Endothelial cell of umbilical vein (primary cell): ENCODE measurements at regions not wholly inside any gene's neighbourhood (a gene's known extent, or its start where the extent isn't known, plus 50 kb on each side); places are given as distances from the start of the nearest gene placed in this dataset.

ENCODE experiments used
- BruUV-seq: library from RNA; stranded (reverse); fragments of 400-500 nt; replicated peaks from 2 replicates; lab custom pipeline; 2021; lab: Mats Ljungman, UMichigan
- CTCF ChIA-PET: fragments of 300-600, 350-600 bp; sonication (Branson Sonifier 250); formaldehyde crosslinking; loops from one replicate; lab custom pipeline; 2021; ENCODE audit warnings: antibody characterized with exemption, inconsistent platforms; lab: Charles Lee
- POLR2A ChIA-PET: fragments of 300-600, 350-600 bp; sonication (Branson Sonifier 250); formaldehyde crosslinking; loops from one replicate; lab custom pipeline; 2021; ENCODE audit warnings: antibody characterized with exemption, inconsistent platforms; lab: Charles Lee
- DNase-seq: peaks from one replicate; pipeline ENCODE4 v3.0.0-alpha.2; 2011; ENCODE audit warnings: low read depth, low spot score
- FAIRE-seq: peaks from 2 replicates; lab custom pipeline; 2011; peaks lifted over from hg19 to GRCh38; lab: Jason Lieb, UNC
- H2AFZ ChIP-seq: 2 replicates; pipeline ENCODE4 v1.6.0; 2012; ENCODE audit warnings: low read depth, low read length, control low read depth, inconsistent platforms
- H3K27ac ChIP-seq: 2 replicates; pipeline ENCODE4 v1.5.1; 2011; ENCODE audit warnings: low read depth, mild to moderate bottlenecking, control low read depth, low read length, moderate library complexity; ENCODE audit not compliant: insufficient read depth
- H3K27me3 ChIP-seq, 2 experiments: 2 replicates each; pipeline versions ENCODE4 v1.6.0 to v1.6.1; 2011; ENCODE audit warnings: low read length in 2 of 2, mixed read lengths in 1 of 2; ENCODE audit not compliant: control insufficient read depth in 2 of 2, insufficient read depth in 2 of 2
- H3K36me3 ChIP-seq, 2 experiments: 2 replicates in 1 of 2; 3 replicates in 1 of 2; pipeline ENCODE4 v1.5.1; 2011; ENCODE audit warnings: low read length in 2 of 2, mild to moderate bottlenecking in 1 of 2, moderate library complexity in 1 of 2; ENCODE audit not compliant: control insufficient read depth in 2 of 2, insufficient read depth in 2 of 2; ENCODE audit errors: extremely low read depth in 1 of 2
- H3K4me1 ChIP-seq: 3 replicates; pipeline ENCODE4 v1.5.1; 2011; ENCODE audit warnings: mild to moderate bottlenecking, low read length; ENCODE audit not compliant: control insufficient read depth, insufficient read depth; ENCODE audit errors: extremely low read depth
- H3K4me2 ChIP-seq: 2 replicates; pipeline ENCODE4 v1.6.1; 2011; ENCODE audit warnings: low read length, control low read depth, mixed read lengths; ENCODE audit not compliant: insufficient read depth
- H3K4me3 ChIP-seq, 3 experiments: fragments of 200-600 bp in 1 of 3; sonication (generic), shearing (Covaris generic) in 1 of 3; replicated peaks in 1 of 3; 2 replicates each; pipeline ENCODE4 v1.5.1; 2011 to 2016; ENCODE audit warnings: control low read depth in 3 of 3, low read length in 3 of 3, mild to moderate bottlenecking in 2 of 3, inconsistent platforms in 1 of 3, low read depth in 1 of 3, moderate library complexity in 1 of 3; ENCODE audit not compliant: insufficient read depth in 1 of 3
- H3K79me2 ChIP-seq: 2 replicates; pipeline ENCODE4 v1.6.0; 2012; ENCODE audit warnings: low read length, inconsistent platforms; ENCODE audit not compliant: control insufficient read depth, insufficient read depth
- H3K9ac ChIP-seq: replicated peaks from 2 replicates; pipeline ENCODE3; 2011; ENCODE audit warnings: low read length, control low read depth; ENCODE audit not compliant: insufficient read depth; ENCODE audit errors: extremely low read depth
- H3K9me1 ChIP-seq: replicated peaks from 3 replicates; pipeline ENCODE4 v1.6.0; 2011; ENCODE audit warnings: mild to moderate bottlenecking, low read length; ENCODE audit not compliant: control insufficient read depth, insufficient read depth; ENCODE audit errors: extremely low read depth
- H3K9me3 ChIP-seq: replicated peaks from 2 replicates; pipeline ENCODE4 v1.5.1; 2012; ENCODE audit warnings: low read length, inconsistent platforms; ENCODE audit not compliant: control insufficient read depth, insufficient read depth
- H4K20me1 ChIP-seq: replicated peaks from 2 replicates; pipeline ENCODE3; 2011; ENCODE audit warnings: mild to moderate bottlenecking, low read length; ENCODE audit not compliant: control insufficient read depth, insufficient read depth; ENCODE audit errors: extremely low read depth
- EZH2 ChIP-seq: IDR thresholded peaks from 2 replicates; pipeline ENCODE4 v1.6.1; 2012; ENCODE audit warnings: borderline replicate concordance, low read depth, mild to moderate bottlenecking, moderate library complexity, low read length, inconsistent platforms; ENCODE audit not compliant: severe bottlenecking
- FOS ChIP-seq: IDR thresholded peaks from 2 replicates; pipeline ENCODE4 v1.6.1; 2011; ENCODE audit warnings: mild to moderate bottlenecking, low read length, moderate library complexity, borderline replicate concordance; ENCODE audit not compliant: insufficient read depth
- GATA2 ChIP-seq: IDR thresholded peaks from 2 replicates; pipeline ENCODE4 v1.7.0; 2011; ENCODE audit warnings: low read depth, mild to moderate bottlenecking, moderate library complexity, mixed read lengths, low read length; ENCODE audit not compliant: insufficient read length, insufficient read depth
- JUN ChIP-seq: IDR thresholded peaks from 2 replicates; pipeline ENCODE4 v1.6.1; 2011; ENCODE audit warnings: borderline replicate concordance, low read depth; ENCODE audit not compliant: insufficient read length, insufficient read depth
- MYC ChIP-seq: IDR thresholded peaks from one replicate; pipeline ENCODE4 v1.6.1; 2011; ENCODE audit warnings: mild to moderate bottlenecking, low read depth, low read length
- POLR2A ChIP-seq: IDR thresholded peaks from 2 replicates; pipeline ENCODE4 v1.6.1; 2012; ENCODE audit warnings: low read depth, mild to moderate bottlenecking, control low read depth, low read length
- POLR2AphosphoS5 ChIP-seq: IDR thresholded peaks from 2 replicates; pipeline ENCODE4 v1.6.1; 2012; ENCODE audit warnings: low read depth, mild to moderate bottlenecking, control low read depth, low read length, moderate library complexity; ENCODE audit not compliant: insufficient read depth
- dilution Hi-C: fragments of 300-500 bp; cut with MboI; formaldehyde crosslinking; loops from one replicate; pipeline ENCODE4 v1.15.0; 2019; ENCODE audit warnings: low sequenced_read_pairs; ENCODE audit not compliant: extremely low pct_ligation_motif_present
- intact Hi-C: fragments of 100-400 bp; cut with micrococcal nuclease; formaldehyde crosslinking; loops from one replicate; pipeline ENCODE4 v1.10.0; 2022
- TF ChIP-seq, protein P1 (sequence below): IDR thresholded peaks from 2 replicates; pipeline ENCODE4 v1.6.1; 2011; ENCODE audit not compliant: insufficient read depth, insufficient read length
- TF ChIP-seq, protein P2 (sequence below), 2 donors: IDR thresholded peaks; 1 replicate in 1 of 2; 2 replicates in 1 of 2; pipeline ENCODE4 v1.5.1; 2011; ENCODE audit warnings: low read length in 2 of 2, mild to moderate bottlenecking in 2 of 2, moderate library complexity in 2 of 2, control low read depth in 1 of 2, inconsistent platforms in 1 of 2, low read depth in 1 of 2; ENCODE audit not compliant: insufficient read depth in 1 of 2; ENCODE audit errors: extremely low read depth in 1 of 2

DNA sequence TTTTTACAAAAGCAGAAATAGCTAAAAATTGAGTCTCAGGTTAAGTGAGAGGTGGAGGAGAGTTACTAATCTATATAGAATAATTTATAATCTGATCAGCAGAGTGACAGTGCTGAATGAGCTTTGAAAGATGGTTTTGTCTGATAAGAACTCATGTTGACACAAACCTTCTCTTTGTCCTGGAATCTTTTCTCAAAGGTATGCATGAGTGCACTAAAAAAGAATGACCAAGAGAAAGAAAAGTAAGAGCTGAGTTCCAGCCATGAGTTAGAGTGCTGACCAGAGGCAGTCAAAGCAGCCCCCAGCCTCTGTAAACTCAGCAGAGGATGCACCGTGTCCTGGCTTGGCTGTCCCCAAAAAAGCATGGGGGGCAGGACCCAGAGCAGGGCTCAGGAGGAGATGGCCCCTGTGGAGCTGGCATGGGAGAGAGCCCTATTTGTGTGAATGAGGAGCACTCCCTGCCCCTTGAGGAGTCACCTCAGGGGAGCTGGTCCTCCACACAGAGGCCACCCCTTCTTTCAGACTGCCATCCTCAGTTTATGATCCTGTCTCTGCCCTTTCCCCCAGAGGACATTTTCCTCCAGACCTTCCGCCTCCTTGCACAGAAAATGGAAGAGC lies 129.8 kb downstream of the SEC23A start:
- CTCF ChIA-PET, result interaction anchor here (0.8 to 1.5 kb wide), 3 partner anchors 9 to 23 kb away, joined by 3 to 7 read pairs (median 3); no protein-coding TSS in a partner anchor
- peaks cover 0 to 1% of the 10 kb centered on the region in 2 experiments for H3K27me3 ChIP-seq
- H3K36me3 ChIP-seq, result no peaks in the 10 kb centered on the region
- no peaks in the 10 kb centered on the region for H3K4me1 ChIP-seq
- H3K9me3 ChIP-seq, result no peaks in the 10 kb centered on the region
- no peak overlapping the region for H3K4me2 ChIP-seq
- H4K20me1 ChIP-seq, result no peaks in the 10 kb centered on the region
- POLR2A ChIA-PET, result no interaction called here
- no peak for TF ChIP-seq POLR2A
- TF ChIP-seq JUN, result no peak
- TF ChIP-seq FOS, result no peak
- no peak for TF ChIP-seq GATA2
- intact Hi-C loops, result no loop called here
- FAIRE-seq (no peak), DNase-seq (no peak)
- no peak overlapping the region for H2AFZ ChIP-seq
- H3K4me3 ChIP-seq, result no peak overlapping the region
- no peaks in the 10 kb centered on the region for H3K79me2 ChIP-seq
- no peak overlapping the region for H3K9ac ChIP-seq
- H3K9me1 ChIP-seq, result no peaks in the 10 kb centered on the region
- no TSS peak for BruUV-seq
- dilution Hi-C loops, result no loop called here
- H3K27ac ChIP-seq, result no peak overlapping the region

DNA sequence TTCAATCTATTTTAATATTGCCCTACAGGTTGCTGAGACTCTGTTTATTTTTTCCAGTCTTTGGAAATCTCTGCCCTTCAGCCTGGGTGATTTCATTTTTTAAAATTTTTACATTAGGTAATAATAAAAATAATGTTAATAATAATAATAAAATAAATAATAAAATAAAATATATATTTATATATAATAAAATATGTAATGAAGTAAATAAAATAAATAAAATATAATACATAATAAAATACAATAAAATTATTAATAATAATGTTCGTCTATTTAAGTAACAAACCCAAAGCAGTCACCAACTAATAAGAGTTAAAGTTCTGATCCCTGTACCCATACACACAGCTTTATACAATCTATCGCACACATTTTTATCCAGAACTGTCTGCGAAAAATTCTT lies 130.5 kb downstream of the SEC23A start:
- H2AFZ ChIP-seq, result no peak overlapping the region
- dilution Hi-C loops, result no loop called here
- H3K79me2 ChIP-seq, result no peaks in the 10 kb centered on the region
- H3K9me1 ChIP-seq, result no peaks in the 10 kb centered on the region
- no peaks in the 10 kb centered on the region for H3K36me3 ChIP-seq
- H3K9me3 ChIP-seq, result no peaks in the 10 kb centered on the region
- H3K4me2 ChIP-seq, result no peak overlapping the region
- TF ChIP-seq MYC (no peak), JUN (no peak), GATA2 (no peak), POLR2AphosphoS5 (no peak), FOS (no peak), POLR2A (no peak), EZH2 (no peak)
- TF ChIP-seq, protein P1, sequence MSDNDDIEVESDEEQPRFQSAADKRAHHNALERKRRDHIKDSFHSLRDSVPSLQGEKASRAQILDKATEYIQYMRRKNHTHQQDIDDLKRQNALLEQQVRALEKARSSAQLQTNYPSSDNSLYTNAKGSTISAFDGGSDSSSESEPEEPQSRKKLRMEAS, result no peak
- TF ChIP-seq, protein P2, sequence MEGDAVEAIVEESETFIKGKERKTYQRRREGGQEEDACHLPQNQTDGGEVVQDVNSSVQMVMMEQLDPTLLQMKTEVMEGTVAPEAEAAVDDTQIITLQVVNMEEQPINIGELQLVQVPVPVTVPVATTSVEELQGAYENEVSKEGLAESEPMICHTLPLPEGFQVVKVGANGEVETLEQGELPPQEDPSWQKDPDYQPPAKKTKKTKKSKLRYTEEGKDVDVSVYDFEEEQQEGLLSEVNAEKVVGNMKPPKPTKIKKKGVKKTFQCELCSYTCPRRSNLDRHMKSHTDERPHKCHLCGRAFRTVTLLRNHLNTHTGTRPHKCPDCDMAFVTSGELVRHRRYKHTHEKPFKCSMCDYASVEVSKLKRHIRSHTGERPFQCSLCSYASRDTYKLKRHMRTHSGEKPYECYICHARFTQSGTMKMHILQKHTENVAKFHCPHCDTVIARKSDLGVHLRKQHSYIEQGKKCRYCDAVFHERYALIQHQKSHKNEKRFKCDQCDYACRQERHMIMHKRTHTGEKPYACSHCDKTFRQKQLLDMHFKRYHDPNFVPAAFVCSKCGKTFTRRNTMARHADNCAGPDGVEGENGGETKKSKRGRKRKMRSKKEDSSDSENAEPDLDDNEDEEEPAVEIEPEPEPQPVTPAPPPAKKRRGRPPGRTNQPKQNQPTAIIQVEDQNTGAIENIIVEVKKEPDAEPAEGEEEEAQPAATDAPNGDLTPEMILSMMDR (IDR thresholded peaks at IDR 0.05; ENCODE audit: extremely low read depth in 1 of 2, insufficient read depth in 1 of 2, low read depth in 1 of 2, low read length in 2 of 2), result no peak
- DNase-seq (no peak), FAIRE-seq (no peak)
- H4K20me1 ChIP-seq, result no peaks in the 10 kb centered on the region
- ChIA-PET POLR2A (no interaction called here), CTCF (interaction anchor here (0.8 to 1.5 kb wide), 2 partner anchors 10 to 22 kb away, joined by 3 to 7 read pairs; no protein-coding TSS in a partner anchor)
- H3K27ac ChIP-seq, result no peak overlapping the region
- no peak overlapping the region for H3K9ac ChIP-seq
- intact Hi-C loops, result no loop called here
- peaks cover 0 to 1% of the 10 kb centered on the region in 2 experiments for H3K27me3 ChIP-seq
- no peak overlapping the region for H3K4me3 ChIP-seq
- BruUV-seq, result no TSS peak
- H3K4me1 ChIP-seq, result no peaks in the 10 kb centered on the region
